HG02798 (cell line): ENCODE measurements at regions not wholly inside any gene's neighbourhood (a gene's known extent, or its start where the extent isn't known, plus 50 kb on each side); places are given as distances from the start of the nearest gene placed in this dataset.

ENCODE experiments used
- ATAC-seq: cut with Tn5 transposase; IDR thresholded peaks from one replicate; pipeline ENCODE4 v1.9.1; 2021; ENCODE audit warnings: mild to moderate bottlenecking; ENCODE audit not compliant: unreplicated experiment, poor library complexity

DNA sequence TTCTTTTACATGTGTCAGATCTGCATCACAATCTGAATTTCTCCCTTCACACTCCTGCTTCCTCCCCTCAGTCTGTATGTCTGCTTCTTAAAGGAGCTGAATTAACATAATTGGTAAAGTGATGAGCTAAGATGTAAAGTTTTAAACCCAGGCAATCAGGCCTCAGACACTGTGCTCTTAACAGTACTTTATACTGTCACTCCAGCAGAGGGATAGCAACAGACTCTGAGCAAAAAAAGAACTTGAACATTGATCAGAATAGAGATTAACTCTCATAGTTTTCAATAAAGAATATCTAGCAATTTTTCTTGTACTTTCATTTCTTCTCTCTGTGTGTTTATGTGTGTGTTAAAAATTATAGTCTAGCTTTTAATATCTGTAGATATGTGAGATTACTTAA, 110.3 kb downstream of the DUSP10 start:
- no peak for ATAC-seq

DNA sequence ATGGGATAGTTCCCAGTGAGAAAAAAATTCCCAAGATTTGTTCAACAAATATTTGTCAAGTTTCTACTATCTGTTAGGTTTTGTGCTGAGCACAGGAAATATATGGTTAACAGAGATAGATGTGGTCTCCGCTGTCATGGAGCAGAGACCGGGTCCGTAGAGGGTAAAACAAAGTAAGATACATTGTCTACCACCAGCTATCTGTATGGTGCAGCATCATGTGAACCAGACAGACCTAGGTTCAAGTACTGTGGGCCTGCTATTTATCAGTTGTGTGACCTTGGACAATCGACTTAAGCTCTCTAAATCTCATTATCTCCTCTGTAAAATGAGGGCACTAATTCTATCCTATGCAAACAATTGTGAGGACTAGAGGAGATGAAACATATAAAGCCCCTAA, 109.8 kb downstream of the DUSP10 start:
- ATAC-seq: no peak

- ATAC-seq: no peak
These were observed 108.0 kb downstream of the DUSP10 start for GRCh38 chr1:221633841-221634409.

GRCh38 chr1:221634606-221635005, 107.3 kb downstream of the DUSP10 start:
- ATAC-seq: no peak

- ATAC-seq: no peak
These were observed 106.6 kb downstream of the DUSP10 start for GRCh38 chr1:221635305-221635704.

- ATAC-seq: no peak
These were observed 105.8 kb downstream of the DUSP10 start for GRCh38 chr1:221636096-221636495.

GRCh38 chr1:221636967-221637366, 104.9 kb downstream of the DUSP10 start:
- ATAC-seq: no peak

DNA sequence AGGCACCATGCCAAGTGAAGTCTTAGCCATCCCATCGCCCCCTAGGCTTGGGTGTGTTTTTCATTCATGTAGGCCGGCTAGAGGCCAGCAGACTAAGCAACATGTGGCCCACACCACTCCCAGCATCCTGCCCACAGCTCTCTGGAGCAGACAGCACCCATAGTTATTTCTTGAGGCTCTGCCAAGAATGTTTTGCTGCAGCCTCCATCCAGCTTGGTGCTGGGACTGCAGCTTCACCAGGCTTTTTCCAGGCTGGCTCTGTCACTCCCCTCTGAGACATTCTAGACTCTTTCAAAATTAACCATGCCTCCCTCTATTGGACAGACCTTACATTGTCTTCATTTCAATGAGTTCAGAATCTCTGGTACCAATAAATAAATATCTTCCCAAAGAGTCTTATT, 104.2 kb downstream of the DUSP10 start:
- no peak for ATAC-seq

- no peak for ATAC-seq
These were observed 103.3 kb downstream of the DUSP10 start for GRCh38 chr1:221638595-221638994.

DNA sequence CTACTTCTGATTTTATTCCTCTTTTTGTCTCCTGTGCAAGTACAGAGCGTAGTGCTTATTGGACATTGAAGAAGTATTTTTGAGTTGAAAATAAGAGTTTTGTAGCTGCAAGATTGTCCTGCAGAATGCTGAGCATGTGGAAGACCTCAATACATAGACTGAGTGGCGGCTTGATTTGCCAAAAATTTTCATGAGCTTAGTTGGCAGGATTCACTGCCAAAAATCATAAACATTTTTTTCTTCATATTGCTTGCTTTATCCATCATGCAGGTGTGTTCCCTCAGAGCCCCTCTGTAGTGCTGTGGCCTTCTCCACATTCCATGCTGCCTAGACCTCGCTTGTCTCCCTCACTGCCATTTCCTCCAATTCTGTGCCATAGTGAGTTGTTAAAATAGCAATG, 100.1 kb downstream of the DUSP10 start:
- ATAC-seq: no peak

DNA sequence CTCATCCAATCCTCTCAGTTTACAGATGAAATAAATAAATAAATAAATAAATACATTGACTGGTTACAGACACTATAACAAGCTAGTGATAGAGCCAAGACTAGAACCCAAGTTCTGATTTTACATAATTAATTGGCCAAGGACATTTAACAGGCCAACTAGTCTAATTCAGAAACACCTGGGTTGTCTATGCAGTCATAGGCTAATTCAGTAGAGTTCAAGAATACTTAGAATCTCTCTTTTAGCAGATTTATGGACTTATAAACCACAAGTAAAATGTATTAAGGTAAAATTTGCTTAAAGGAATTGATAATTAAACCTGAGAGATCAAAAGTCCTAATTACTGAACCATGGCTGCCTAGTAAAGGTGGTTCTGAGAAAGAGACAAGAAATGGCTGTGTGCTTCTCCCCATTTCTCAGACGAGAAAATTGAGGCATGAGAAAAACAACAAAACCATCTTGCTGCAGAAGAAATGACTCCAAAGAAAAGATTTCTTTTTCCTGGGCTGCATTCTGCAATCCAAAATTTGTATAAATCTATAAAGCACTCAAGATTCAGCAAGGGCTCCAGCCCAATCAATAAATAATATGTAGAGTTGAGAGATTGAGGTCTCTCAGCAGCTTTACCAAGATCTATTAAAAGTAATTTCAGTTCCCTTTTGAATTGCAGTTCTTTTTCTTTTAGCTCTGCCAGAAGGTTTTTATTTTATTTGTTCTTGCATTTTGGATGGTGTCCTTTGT, 98.3 kb downstream of the DUSP10 start:
- peak; percentile 67 for ATAC-seq

GRCh38 chr1:221644145-221644448, 97.8 kb downstream of the DUSP10 start:
- ATAC-seq: peak; percentile 17

GRCh38 chr1:221644663-221645258, 97.1 kb downstream of the DUSP10 start:
- ATAC-seq: peak; percentile 46

GRCh38 chr1:221648201-221648600, 93.7 kb downstream of the DUSP10 start:
- ATAC-seq: no peak
